Adipose tissue (tissue), 3 donors: ENCODE measurements at regions not wholly inside any gene's neighbourhood (a gene's known extent, or its start where the extent isn't known, plus 50 kb on each side); places are given as distances from the start of the nearest gene placed in this dataset.
"Not testable (repeated sequence)": the region's sequence is repeated elsewhere in the genome, so short reads cannot be mapped to it uniquely, and the experiment has no call there.

ENCODE experiments used
- H3K27ac ChIP-seq: one replicate; pipeline ENCODE4 v1.5.1; 2013; ENCODE audit warnings: low read depth, low read length
- WGBS, 3 donors: extraction: QIAGEN DNeasy Blood & Tissue Kit; methylation state at CpG; one replicate each; pipeline ENCODE4 v1.1.7; 2013; 5-methylcytosine and 5-hydroxymethylcytosine counted together
- donor health status: healthy with polysubstance abuse.
- donor health status: Bipolar disorder and iron deficiency.
- donor health status: healthy.

- no peak overlapping the region for H3K27ac ChIP-seq
- 70 to 96% (median 79%) methylated on average over 2 of the region's 2 CpGs for WGBS, 3 donors
These were observed 249.1 kb upstream of the RBMS1 start for GRCh38 chr2:160742667-160743066.

GRCh38 chr2:160747501-160748170 is 254.0 kb upstream of the RBMS1 start:
- H3K27ac ChIP-seq = no peak overlapping the region
- 67 to 71% (median 69%) methylated on average over 4 of the region's 4 CpGs for WGBS, 3 donors

GRCh38 chr2:160751021-160751420 is 257.4 kb upstream of the RBMS1 start:
- 82 to 84% (median 83%) methylated on average over 2 of the region's 2 CpGs for WGBS, 3 donors

GRCh38 chr2:160752475-160753330 is 259.1 kb upstream of the RBMS1 start:
- 54 to 83% (median 76%) methylated on average over 3 of the region's 3 CpGs for WGBS, 3 donors
- H3K27ac ChIP-seq = no peak overlapping the region

More at GRCh38 chr2:160751021-160751420, 257.4 kb upstream of the RBMS1 start:
- no peak overlapping the region for H3K27ac ChIP-seq

- H3K27ac ChIP-seq = no peak overlapping the region
These were observed 259.7 kb upstream of the RBMS1 start for GRCh38 chr2:160753331-160753654.

- no peak overlapping the region for H3K27ac ChIP-seq
These were observed 260.4 kb upstream of the RBMS1 start for GRCh38 chr2:160753960-160754359.

- H3K27ac ChIP-seq = no peak overlapping the region
These were observed 262.9 kb upstream of the RBMS1 start for GRCh38 chr2:160756481-160756880.

- WGBS, 3 donors = 87 to 95% (median 92%) methylated on average over 26 of the region's 26 CpGs
- H3K27ac ChIP-seq = not testable (repeated sequence)
These were observed 269.0 kb upstream of the RBMS1 start for GRCh38 chr2:160762493-160763128.

- no peak overlapping the region for H3K27ac ChIP-seq
These were observed 289.9 kb upstream of the RBMS1 start for GRCh38 chr2:160783474-160783873.

- 76 to 93% (median 93%) methylated on average over 3 of the region's 3 CpGs for WGBS, 3 donors
- H3K27ac ChIP-seq = no peak overlapping the region
These were observed 290.4 kb upstream of the RBMS1 start for GRCh38 chr2:160784034-160784433.

- WGBS, 3 donors = 59 to 89% (median 82%) methylated on average over 2 of the region's 2 CpGs
- no peak overlapping the region for H3K27ac ChIP-seq
These were observed 297.1 kb upstream of the RBMS1 start for GRCh38 chr2:160790738-160791137.

- H3K27ac ChIP-seq = no peak overlapping the region
- WGBS, 3 donors = 68 to 90% (median 74%) methylated on average over 3 of the region's 3 CpGs
These were observed 298.3 kb upstream of the RBMS1 start for GRCh38 chr2:160791884-160792283.

GRCh38 chr2:160792837-160793236 is 299.2 kb upstream of the RBMS1 start:
- 72 to 87% (median 76%) methylated on average over 4 of the region's 4 CpGs for WGBS, 3 donors
- H3K27ac ChIP-seq = no peak overlapping the region

- WGBS, 3 donors = 78 to 85% (median 81%) methylated on average over 3 of the region's 3 CpGs
- no peak overlapping the region for H3K27ac ChIP-seq
These were observed 301.3 kb upstream of the RBMS1 start for GRCh38 chr2:160794926-160795325.

GRCh38 chr2:160803881-160804280 is 310.3 kb upstream of the RBMS1 start:
- H3K27ac ChIP-seq = no peak overlapping the region

GRCh38 chr2:160810406-160810805 is 316.8 kb upstream of the RBMS1 start:
- 77 to 91% (median 91%) methylated on average over 3 of the region's 3 CpGs for WGBS, 3 donors
- no peak overlapping the region for H3K27ac ChIP-seq

- H3K27ac ChIP-seq = no peak overlapping the region
- WGBS, 3 donors = 71 to 78% (median 72%) methylated on average over 6 of the region's 6 CpGs
These were observed 319.4 kb upstream of the RBMS1 start for GRCh38 chr2:160812830-160813505.

GRCh38 chr2:160813506-160813858 is 319.9 kb upstream of the RBMS1 start:
- no peak overlapping the region for H3K27ac ChIP-seq
- 68 to 80% (median 71%) methylated on average over 5 of the region's 5 CpGs for WGBS, 3 donors

GRCh38 chr2:160816916-160817499 is 323.4 kb upstream of the RBMS1 start:
- 77 to 80% (median 79%) methylated on average over 2 of the region's 2 CpGs for WGBS, 3 donors

More at GRCh38 chr2:160816916-160817499, 323.4 kb upstream of the RBMS1 start:
- H3K27ac ChIP-seq = no peak overlapping the region
